Keratinocyte (primary cell): ENCODE measurements at regions not wholly inside any gene's neighbourhood (a gene's known extent, or its start where the extent isn't known, plus 50 kb on each side); places are given as distances from the start of the nearest gene placed in this dataset.

Experiments used
- CTCF ChIP-seq, 3 experiments: IDR thresholded peaks in 1 of 3; conservative IDR thresholded peaks in 1 of 3; optimal IDR thresholded peaks in 1 of 3; 2 replicates in 2 of 3; 3 replicates in 1 of 3; pipeline versions ENCODE3 to v1.5.1; 2011; ENCODE audit warnings: low read length in 3 of 3, mild to moderate bottlenecking in 3 of 3, moderate library complexity in 2 of 3, control low read depth in 1 of 3, inconsistent platforms in 1 of 3; ENCODE audit not compliant: insufficient read depth in 2 of 3; ENCODE audit errors: extremely low read depth in 1 of 3
- EZH2 ChIP-seq: IDR thresholded peaks from one replicate; pipeline ENCODE4 v1.6.1; 2012; ENCODE audit warnings: inconsistent platforms, mild to moderate bottlenecking, low read length, moderate library complexity

- TF ChIP-seq CTCF (optimal IDR thresholded peaks at IDR 0.05 in 1 of 3, IDR thresholded peaks at IDR 0.05 in 1 of 3, conservative IDR thresholded peaks at IDR 0.05 in 1 of 3; ENCODE audit: extremely low read depth in 1 of 3, insufficient read depth in 2 of 3, low read length in 3 of 3), result no peak
- no peak for TF ChIP-seq EZH2
Measured at GRCh38 chr5:115702025-115702424, 76.2 kb upstream of the TMED7 start.
